Endothelial cell of umbilical vein (primary cell): ENCODE measurements at regions not wholly inside any gene's neighbourhood (a gene's known extent, or its start where the extent isn't known, plus 50 kb on each side); places are given as distances from the start of the nearest gene placed in this dataset.

ENCODE experiments used
- BruUV-seq: library from RNA; stranded (reverse); fragments of 400-500 nt; replicated peaks from 2 replicates; lab custom pipeline; 2021; lab: Mats Ljungman, UMichigan
- CTCF ChIA-PET: fragments of 300-600, 350-600 bp; sonication (Branson Sonifier 250); formaldehyde crosslinking; loops from one replicate; lab custom pipeline; 2021; ENCODE audit warnings: antibody characterized with exemption, inconsistent platforms; lab: Charles Lee
- POLR2A ChIA-PET: fragments of 300-600, 350-600 bp; sonication (Branson Sonifier 250); formaldehyde crosslinking; loops from one replicate; lab custom pipeline; 2021; ENCODE audit warnings: antibody characterized with exemption, inconsistent platforms; lab: Charles Lee
- DNase-seq: peaks from one replicate; pipeline ENCODE4 v3.0.0-alpha.2; 2011; ENCODE audit warnings: low read depth, low spot score
- FAIRE-seq: peaks from 2 replicates; lab custom pipeline; 2011; peaks lifted over from hg19 to GRCh38; lab: Jason Lieb, UNC
- H2AFZ ChIP-seq: 2 replicates; pipeline ENCODE4 v1.6.0; 2012; ENCODE audit warnings: low read depth, low read length, control low read depth, inconsistent platforms
- H3K27ac ChIP-seq: 2 replicates; pipeline ENCODE4 v1.5.1; 2011; ENCODE audit warnings: low read depth, mild to moderate bottlenecking, control low read depth, low read length, moderate library complexity; ENCODE audit not compliant: insufficient read depth
- H3K27me3 ChIP-seq, 2 experiments: 2 replicates each; pipeline versions ENCODE4 v1.6.0 to v1.6.1; 2011; ENCODE audit warnings: low read length in 2 of 2, mixed read lengths in 1 of 2; ENCODE audit not compliant: control insufficient read depth in 2 of 2, insufficient read depth in 2 of 2
- H3K36me3 ChIP-seq, 2 experiments: 2 replicates in 1 of 2; 3 replicates in 1 of 2; pipeline ENCODE4 v1.5.1; 2011; ENCODE audit warnings: low read length in 2 of 2, mild to moderate bottlenecking in 1 of 2, moderate library complexity in 1 of 2; ENCODE audit not compliant: control insufficient read depth in 2 of 2, insufficient read depth in 2 of 2; ENCODE audit errors: extremely low read depth in 1 of 2
- H3K4me1 ChIP-seq: 3 replicates; pipeline ENCODE4 v1.5.1; 2011; ENCODE audit warnings: mild to moderate bottlenecking, low read length; ENCODE audit not compliant: control insufficient read depth, insufficient read depth; ENCODE audit errors: extremely low read depth
- H3K4me2 ChIP-seq: 2 replicates; pipeline ENCODE4 v1.6.1; 2011; ENCODE audit warnings: low read length, control low read depth, mixed read lengths; ENCODE audit not compliant: insufficient read depth
- H3K4me3 ChIP-seq, 3 experiments: fragments of 200-600 bp in 1 of 3; sonication (generic), shearing (Covaris generic) in 1 of 3; replicated peaks in 1 of 3; 2 replicates each; pipeline ENCODE4 v1.5.1; 2011 to 2016; ENCODE audit warnings: control low read depth in 3 of 3, low read length in 3 of 3, mild to moderate bottlenecking in 2 of 3, inconsistent platforms in 1 of 3, low read depth in 1 of 3, moderate library complexity in 1 of 3; ENCODE audit not compliant: insufficient read depth in 1 of 3
- H3K79me2 ChIP-seq: 2 replicates; pipeline ENCODE4 v1.6.0; 2012; ENCODE audit warnings: low read length, inconsistent platforms; ENCODE audit not compliant: control insufficient read depth, insufficient read depth
- H3K9ac ChIP-seq: replicated peaks from 2 replicates; pipeline ENCODE3; 2011; ENCODE audit warnings: low read length, control low read depth; ENCODE audit not compliant: insufficient read depth; ENCODE audit errors: extremely low read depth
- H3K9me1 ChIP-seq: replicated peaks from 3 replicates; pipeline ENCODE4 v1.6.0; 2011; ENCODE audit warnings: mild to moderate bottlenecking, low read length; ENCODE audit not compliant: control insufficient read depth, insufficient read depth; ENCODE audit errors: extremely low read depth
- H3K9me3 ChIP-seq: replicated peaks from 2 replicates; pipeline ENCODE4 v1.5.1; 2012; ENCODE audit warnings: low read length, inconsistent platforms; ENCODE audit not compliant: control insufficient read depth, insufficient read depth
- H4K20me1 ChIP-seq: replicated peaks from 2 replicates; pipeline ENCODE3; 2011; ENCODE audit warnings: mild to moderate bottlenecking, low read length; ENCODE audit not compliant: control insufficient read depth, insufficient read depth; ENCODE audit errors: extremely low read depth
- EZH2 ChIP-seq: IDR thresholded peaks from 2 replicates; pipeline ENCODE4 v1.6.1; 2012; ENCODE audit warnings: borderline replicate concordance, low read depth, mild to moderate bottlenecking, moderate library complexity, low read length, inconsistent platforms; ENCODE audit not compliant: severe bottlenecking
- GATA2 ChIP-seq: IDR thresholded peaks from 2 replicates; pipeline ENCODE4 v1.7.0; 2011; ENCODE audit warnings: low read depth, mild to moderate bottlenecking, moderate library complexity, mixed read lengths, low read length; ENCODE audit not compliant: insufficient read length, insufficient read depth
- JUN ChIP-seq: IDR thresholded peaks from 2 replicates; pipeline ENCODE4 v1.6.1; 2011; ENCODE audit warnings: borderline replicate concordance, low read depth; ENCODE audit not compliant: insufficient read length, insufficient read depth
- MYC ChIP-seq: IDR thresholded peaks from one replicate; pipeline ENCODE4 v1.6.1; 2011; ENCODE audit warnings: mild to moderate bottlenecking, low read depth, low read length
- POLR2A ChIP-seq: IDR thresholded peaks from 2 replicates; pipeline ENCODE4 v1.6.1; 2012; ENCODE audit warnings: low read depth, mild to moderate bottlenecking, control low read depth, low read length
- POLR2AphosphoS5 ChIP-seq: IDR thresholded peaks from 2 replicates; pipeline ENCODE4 v1.6.1; 2012; ENCODE audit warnings: low read depth, mild to moderate bottlenecking, control low read depth, low read length, moderate library complexity; ENCODE audit not compliant: insufficient read depth
- dilution Hi-C: fragments of 300-500 bp; cut with MboI; formaldehyde crosslinking; loops from one replicate; pipeline ENCODE4 v1.15.0; 2019; ENCODE audit warnings: low sequenced_read_pairs; ENCODE audit not compliant: extremely low pct_ligation_motif_present
- intact Hi-C: fragments of 100-400 bp; cut with micrococcal nuclease; formaldehyde crosslinking; loops from one replicate; pipeline ENCODE4 v1.10.0; 2022
- TF ChIP-seq, protein P1 (sequence below), 2 donors: IDR thresholded peaks; 1 replicate in 1 of 2; 2 replicates in 1 of 2; pipeline ENCODE4 v1.5.1; 2011; ENCODE audit warnings: low read length in 2 of 2, mild to moderate bottlenecking in 2 of 2, moderate library complexity in 2 of 2, control low read depth in 1 of 2, inconsistent platforms in 1 of 2, low read depth in 1 of 2; ENCODE audit not compliant: insufficient read depth in 1 of 2; ENCODE audit errors: extremely low read depth in 1 of 2
- TF ChIP-seq, protein P2 (sequence below): IDR thresholded peaks from 2 replicates; pipeline ENCODE4 v1.6.1; 2011; ENCODE audit not compliant: insufficient read depth, insufficient read length

DNA sequence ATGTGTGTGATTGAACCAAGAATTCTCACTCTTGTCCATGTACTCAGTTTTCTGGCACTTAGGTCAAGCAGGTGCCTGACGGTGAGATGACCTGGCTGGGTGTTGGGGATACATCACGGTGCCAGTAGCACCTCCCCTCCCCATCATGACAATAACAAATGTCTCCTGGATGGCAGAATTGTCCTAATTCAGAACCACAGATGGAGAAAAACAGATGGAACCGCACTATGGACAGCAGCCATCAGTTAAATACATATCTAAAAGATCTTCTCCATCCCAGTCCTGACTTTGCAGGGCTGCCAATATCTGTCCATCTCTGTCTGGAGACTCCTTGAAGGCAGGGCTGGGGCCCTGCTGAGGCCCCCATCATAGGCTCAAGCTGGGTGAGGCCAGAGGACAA is 126.9 kb downstream of the PTPRS start:
- CTCF ChIA-PET: no interaction called here
- Histone ChIP-seq H3K4me1 (no peaks in the 10 kb centered on the region), H3K9me3 (no peaks in the 10 kb centered on the region), H3K36me3 (no peaks in the 10 kb centered on the region), H3K4me3 (no peak overlapping the region), H3K9me1 (no peaks in the 10 kb centered on the region), H3K9ac (no peak overlapping the region), H3K27ac (no peak overlapping the region), H4K20me1 (no peaks in the 10 kb centered on the region), H3K4me2 (no peak overlapping the region), H3K79me2 (no peaks in the 10 kb centered on the region), H3K27me3 (no peaks in the 10 kb centered on the region), H2AFZ (no peak overlapping the region)
- dilution Hi-C loops: no loop called here
- POLR2A ChIA-PET: no interaction called here
- FAIRE-seq (no peak), DNase-seq (no peak)
- TF ChIP-seq JUN (no peak), MYC (no peak), POLR2AphosphoS5 (no peak), EZH2 (no peak), POLR2A (no peak), GATA2 (no peak)
- TF ChIP-seq, protein P1, sequence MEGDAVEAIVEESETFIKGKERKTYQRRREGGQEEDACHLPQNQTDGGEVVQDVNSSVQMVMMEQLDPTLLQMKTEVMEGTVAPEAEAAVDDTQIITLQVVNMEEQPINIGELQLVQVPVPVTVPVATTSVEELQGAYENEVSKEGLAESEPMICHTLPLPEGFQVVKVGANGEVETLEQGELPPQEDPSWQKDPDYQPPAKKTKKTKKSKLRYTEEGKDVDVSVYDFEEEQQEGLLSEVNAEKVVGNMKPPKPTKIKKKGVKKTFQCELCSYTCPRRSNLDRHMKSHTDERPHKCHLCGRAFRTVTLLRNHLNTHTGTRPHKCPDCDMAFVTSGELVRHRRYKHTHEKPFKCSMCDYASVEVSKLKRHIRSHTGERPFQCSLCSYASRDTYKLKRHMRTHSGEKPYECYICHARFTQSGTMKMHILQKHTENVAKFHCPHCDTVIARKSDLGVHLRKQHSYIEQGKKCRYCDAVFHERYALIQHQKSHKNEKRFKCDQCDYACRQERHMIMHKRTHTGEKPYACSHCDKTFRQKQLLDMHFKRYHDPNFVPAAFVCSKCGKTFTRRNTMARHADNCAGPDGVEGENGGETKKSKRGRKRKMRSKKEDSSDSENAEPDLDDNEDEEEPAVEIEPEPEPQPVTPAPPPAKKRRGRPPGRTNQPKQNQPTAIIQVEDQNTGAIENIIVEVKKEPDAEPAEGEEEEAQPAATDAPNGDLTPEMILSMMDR (IDR thresholded peaks at IDR 0.05; ENCODE audit: extremely low read depth in 1 of 2, insufficient read depth in 1 of 2, low read depth in 1 of 2, low read length in 2 of 2): no peak
- TF ChIP-seq, protein P2, sequence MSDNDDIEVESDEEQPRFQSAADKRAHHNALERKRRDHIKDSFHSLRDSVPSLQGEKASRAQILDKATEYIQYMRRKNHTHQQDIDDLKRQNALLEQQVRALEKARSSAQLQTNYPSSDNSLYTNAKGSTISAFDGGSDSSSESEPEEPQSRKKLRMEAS: no peak
- intact Hi-C loops: no loop called here
- no TSS peak for BruUV-seq
